Liver (tissue), 8 donors: ENCODE measurements at regions not wholly inside any gene's neighbourhood (a gene's known extent, or its start where the extent isn't known, plus 50 kb on each side); places are given as distances from the start of the nearest gene placed in this dataset.

Experiments
- DNase-seq: peaks from one replicate; pipeline ENCODE4 v3.0.0-alpha.2; 2017; ENCODE audit warnings: low spot score
- H3K27ac ChIP-seq, 2 donors: one replicate each; pipeline ENCODE4 v1.7.0; 2013; ENCODE audit warnings: inconsistent platforms in 2 of 2, low read length in 2 of 2, control low read depth in 1 of 2, low read depth in 1 of 2, mild to moderate bottlenecking in 1 of 2
- H3K27me3 ChIP-seq, 4 donors: one replicate each; pipeline versions ENCODE4 v1.6.1 to v1.7.0; 2013; ENCODE audit warnings: low read length in 3 of 4, inconsistent platforms in 1 of 4, mild to moderate bottlenecking in 1 of 4, moderate library complexity in 1 of 4; ENCODE audit not compliant: control insufficient read depth in 4 of 4, insufficient read depth in 4 of 4
- H3K36me3 ChIP-seq, 4 donors: one replicate each; pipeline versions ENCODE4 v1.6.1 to v1.7.0; 2013; ENCODE audit warnings: low read length in 3 of 4, mild to moderate bottlenecking in 3 of 4, low read depth in 1 of 4, moderate library complexity in 1 of 4; ENCODE audit not compliant: control insufficient read depth in 4 of 4, insufficient read depth in 3 of 4
- H3K4me1 ChIP-seq, 4 donors: one replicate each; pipeline versions ENCODE4 v1.6.1 to v1.7.0; 2013; ENCODE audit warnings: low read length in 3 of 4, mild to moderate bottlenecking in 3 of 4, moderate library complexity in 1 of 4; ENCODE audit not compliant: control insufficient read depth in 4 of 4, insufficient read depth in 4 of 4
- H3K4me3 ChIP-seq, 3 donors: one replicate each; pipeline versions ENCODE4 v1.6.1 to v1.7.0; 2013; ENCODE audit warnings: low read length in 3 of 3, control low read depth in 1 of 3, low read depth in 1 of 3, mild to moderate bottlenecking in 1 of 3
- H3K9ac ChIP-seq, 2 donors: one replicate each; pipeline ENCODE4 v1.7.0; 2013; ENCODE audit warnings: low read length in 2 of 2, mild to moderate bottlenecking in 2 of 2, moderate library complexity in 2 of 2, control low read depth in 1 of 2, low read depth in 1 of 2
- H3K9me3 ChIP-seq, 4 donors: one replicate each; pipeline versions ENCODE4 v1.6.1 to v1.7.0; 2013; ENCODE audit warnings: low read length in 3 of 4; ENCODE audit not compliant: control insufficient read depth in 4 of 4
- EGR1 ChIP-seq, 2 donors: IDR thresholded peaks; 2 replicates each; pipeline ENCODE4 v1.6.1; 2016 to 2018; ENCODE audit warnings: antibody characterized with exemption in 2 of 2, low read depth in 2 of 2
- FOXA2 ChIP-seq: IDR thresholded peaks from 2 replicates; pipeline ENCODE4 v1.6.1; 2016; ENCODE audit warnings: antibody characterized with exemption
- GABPA ChIP-seq, 2 donors: IDR thresholded peaks in 1 of 2; conservative IDR thresholded peaks in 1 of 2; 2 replicates each; pipeline ENCODE4 v1.6.1; 2016; ENCODE audit warnings: antibody characterized with exemption in 2 of 2, mild to moderate bottlenecking in 1 of 2, moderate library complexity in 1 of 2
- HNF4G ChIP-seq: IDR thresholded peaks from 2 replicates; pipeline ENCODE4 v1.6.1; 2016; ENCODE audit warnings: antibody characterized with exemption
- JUND ChIP-seq, 2 donors: IDR thresholded peaks; 2 replicates each; pipeline ENCODE4 v1.6.1; 2016; ENCODE audit warnings: antibody characterized with exemption in 2 of 2
- NR2F2 ChIP-seq: IDR thresholded peaks from 2 replicates; pipeline ENCODE4 v1.6.1; 2016; ENCODE audit warnings: antibody characterized with exemption
- RAD21 ChIP-seq, 2 donors: IDR thresholded peaks; 2 replicates each; pipeline ENCODE4 v1.6.1; 2016; ENCODE audit warnings: antibody characterized with exemption in 2 of 2, mild to moderate bottlenecking in 2 of 2
- RXRA ChIP-seq, 2 donors: IDR thresholded peaks; 2 replicates each; pipeline ENCODE4 v1.6.1; 2017 to 2018; ENCODE audit warnings: antibody characterized with exemption in 2 of 2, mild to moderate bottlenecking in 1 of 2
- SP1 ChIP-seq: IDR thresholded peaks from 2 replicates; pipeline ENCODE4 v1.6.1; 2018; ENCODE audit warnings: antibody characterized with exemption, mild to moderate bottlenecking
- YY1 ChIP-seq: IDR thresholded peaks from 2 replicates; pipeline ENCODE4 v1.6.1; 2016; ENCODE audit warnings: antibody characterized with exemption, mild to moderate bottlenecking
- WGBS: extraction: QIAGEN DNeasy Blood & Tissue Kit; methylation state at CpG from one replicate; pipeline ENCODE4 v1.1.7; 2013; 5-methylcytosine and 5-hydroxymethylcytosine counted together
- TF ChIP-seq, protein P1 (sequence below): fragments of 150-350 bp; IDR thresholded peaks from 2 replicates; pipeline ENCODE4 v1.5.1; 2017; ENCODE audit warnings: improper control_type of control experiment, low read depth, low read length; ENCODE audit not compliant: missing input control
- TF ChIP-seq, protein P2 (sequence below): IDR thresholded peaks from 2 replicates; pipeline ENCODE4 v1.6.1; 2016; ENCODE audit warnings: antibody characterized with exemption, mild to moderate bottlenecking
- TF ChIP-seq, protein P3 (sequence below): IDR thresholded peaks from 2 replicates; pipeline ENCODE4 v1.6.1; 2016; ENCODE audit warnings: antibody characterized with exemption
- TF ChIP-seq, protein P4 (sequence below): IDR thresholded peaks from 2 replicates; pipeline ENCODE4 v1.6.1; 2016; ENCODE audit warnings: antibody characterized with exemption
- donor health status: healthy.
- donor health status: healthy.
- donor health status: healthy.
- donor health status: healthy.
- donor health status: healthy.

DNA sequence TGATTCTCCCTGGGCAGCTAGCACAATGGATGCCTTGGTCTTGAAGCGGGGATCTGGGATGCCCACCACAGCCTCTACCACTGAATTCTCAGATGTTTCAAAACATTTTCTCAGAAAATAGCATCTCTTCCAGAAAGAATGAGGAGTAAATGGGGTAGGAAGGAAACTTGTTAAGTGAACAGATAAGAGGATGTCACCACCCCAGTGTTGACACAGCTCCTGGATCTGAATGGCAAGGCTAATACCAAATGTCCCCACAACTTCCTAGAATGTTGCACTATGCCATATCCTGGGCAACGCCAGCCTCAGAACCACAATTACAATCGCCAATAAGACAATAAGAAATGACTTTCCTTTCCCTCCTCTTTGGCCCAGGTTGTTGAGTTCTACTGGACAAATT lies 177.2 kb downstream of the BCL11A start:
- no peaks in the 10 kb centered on the region for H3K9me3 ChIP-seq
- H3K4me1 ChIP-seq, result no peaks in the 10 kb centered on the region
- no peaks in the 10 kb centered on the region for H3K36me3 ChIP-seq
- H3K27ac ChIP-seq, result no peak overlapping the region
- TF ChIP-seq JUND (IDR thresholded peaks at IDR 0.05) (no peak), NR2F2 (no peak), GABPA (IDR thresholded peaks at IDR 0.05 in 1 of 2, conservative IDR thresholded peaks at IDR 0.05 in 1 of 2) (no peak), EGR1 (IDR thresholded peaks at IDR 0.05; ENCODE audit: low read depth in 2 of 2) (no peak), SP1 (no peak), RAD21 (IDR thresholded peaks at IDR 0.05) (no peak), FOXA2 (no peak)
- TF ChIP-seq, protein P1, sequence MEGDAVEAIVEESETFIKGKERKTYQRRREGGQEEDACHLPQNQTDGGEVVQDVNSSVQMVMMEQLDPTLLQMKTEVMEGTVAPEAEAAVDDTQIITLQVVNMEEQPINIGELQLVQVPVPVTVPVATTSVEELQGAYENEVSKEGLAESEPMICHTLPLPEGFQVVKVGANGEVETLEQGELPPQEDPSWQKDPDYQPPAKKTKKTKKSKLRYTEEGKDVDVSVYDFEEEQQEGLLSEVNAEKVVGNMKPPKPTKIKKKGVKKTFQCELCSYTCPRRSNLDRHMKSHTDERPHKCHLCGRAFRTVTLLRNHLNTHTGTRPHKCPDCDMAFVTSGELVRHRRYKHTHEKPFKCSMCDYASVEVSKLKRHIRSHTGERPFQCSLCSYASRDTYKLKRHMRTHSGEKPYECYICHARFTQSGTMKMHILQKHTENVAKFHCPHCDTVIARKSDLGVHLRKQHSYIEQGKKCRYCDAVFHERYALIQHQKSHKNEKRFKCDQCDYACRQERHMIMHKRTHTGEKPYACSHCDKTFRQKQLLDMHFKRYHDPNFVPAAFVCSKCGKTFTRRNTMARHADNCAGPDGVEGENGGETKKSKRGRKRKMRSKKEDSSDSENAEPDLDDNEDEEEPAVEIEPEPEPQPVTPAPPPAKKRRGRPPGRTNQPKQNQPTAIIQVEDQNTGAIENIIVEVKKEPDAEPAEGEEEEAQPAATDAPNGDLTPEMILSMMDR, result no peak
- TF ChIP-seq, protein P2, sequence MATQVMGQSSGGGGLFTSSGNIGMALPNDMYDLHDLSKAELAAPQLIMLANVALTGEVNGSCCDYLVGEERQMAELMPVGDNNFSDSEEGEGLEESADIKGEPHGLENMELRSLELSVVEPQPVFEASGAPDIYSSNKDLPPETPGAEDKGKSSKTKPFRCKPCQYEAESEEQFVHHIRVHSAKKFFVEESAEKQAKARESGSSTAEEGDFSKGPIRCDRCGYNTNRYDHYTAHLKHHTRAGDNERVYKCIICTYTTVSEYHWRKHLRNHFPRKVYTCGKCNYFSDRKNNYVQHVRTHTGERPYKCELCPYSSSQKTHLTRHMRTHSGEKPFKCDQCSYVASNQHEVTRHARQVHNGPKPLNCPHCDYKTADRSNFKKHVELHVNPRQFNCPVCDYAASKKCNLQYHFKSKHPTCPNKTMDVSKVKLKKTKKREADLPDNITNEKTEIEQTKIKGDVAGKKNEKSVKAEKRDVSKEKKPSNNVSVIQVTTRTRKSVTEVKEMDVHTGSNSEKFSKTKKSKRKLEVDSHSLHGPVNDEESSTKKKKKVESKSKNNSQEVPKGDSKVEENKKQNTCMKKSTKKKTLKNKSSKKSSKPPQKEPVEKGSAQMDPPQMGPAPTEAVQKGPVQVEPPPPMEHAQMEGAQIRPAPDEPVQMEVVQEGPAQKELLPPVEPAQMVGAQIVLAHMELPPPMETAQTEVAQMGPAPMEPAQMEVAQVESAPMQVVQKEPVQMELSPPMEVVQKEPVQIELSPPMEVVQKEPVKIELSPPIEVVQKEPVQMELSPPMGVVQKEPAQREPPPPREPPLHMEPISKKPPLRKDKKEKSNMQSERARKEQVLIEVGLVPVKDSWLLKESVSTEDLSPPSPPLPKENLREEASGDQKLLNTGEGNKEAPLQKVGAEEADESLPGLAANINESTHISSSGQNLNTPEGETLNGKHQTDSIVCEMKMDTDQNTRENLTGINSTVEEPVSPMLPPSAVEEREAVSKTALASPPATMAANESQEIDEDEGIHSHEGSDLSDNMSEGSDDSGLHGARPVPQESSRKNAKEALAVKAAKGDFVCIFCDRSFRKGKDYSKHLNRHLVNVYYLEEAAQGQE, result no peak
- TF ChIP-seq, protein P3, sequence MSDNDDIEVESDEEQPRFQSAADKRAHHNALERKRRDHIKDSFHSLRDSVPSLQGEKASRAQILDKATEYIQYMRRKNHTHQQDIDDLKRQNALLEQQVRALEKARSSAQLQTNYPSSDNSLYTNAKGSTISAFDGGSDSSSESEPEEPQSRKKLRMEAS, result no peak
- TF ChIP-seq, protein P4, sequence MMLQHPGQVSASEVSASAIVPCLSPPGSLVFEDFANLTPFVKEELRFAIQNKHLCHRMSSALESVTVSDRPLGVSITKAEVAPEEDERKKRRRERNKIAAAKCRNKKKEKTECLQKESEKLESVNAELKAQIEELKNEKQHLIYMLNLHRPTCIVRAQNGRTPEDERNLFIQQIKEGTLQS, result no peak
- no peak for DNase-seq
- 83% methylated on average over 3 of the region's 3 CpGs for WGBS
- no peaks in the 10 kb centered on the region for H3K27me3 ChIP-seq
- no peak overlapping the region for H3K9ac ChIP-seq
- no peak overlapping the region for H3K4me3 ChIP-seq

DNA sequence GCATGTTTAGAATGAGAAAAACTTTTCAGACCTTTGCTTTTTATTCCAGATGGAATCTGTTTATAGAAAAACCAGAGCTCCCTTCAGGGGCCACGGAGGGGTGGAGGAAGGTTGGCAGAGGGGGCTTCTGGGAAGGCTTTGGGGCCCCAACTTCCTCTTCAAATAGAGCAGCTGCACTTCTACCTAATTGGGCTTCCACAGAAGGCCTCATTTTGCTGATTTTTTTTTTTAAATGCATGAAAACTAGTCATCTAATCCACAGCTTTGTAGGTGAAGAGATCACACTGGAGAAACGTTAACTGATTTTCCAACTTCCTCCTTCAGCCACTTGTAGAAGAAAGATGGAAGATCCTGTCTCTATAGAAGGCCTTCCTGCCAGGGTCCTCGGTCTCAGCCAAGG lies 181.8 kb downstream of the BCL11A start:
- WGBS, result 78% methylated on average over 3 of the region's 3 CpGs
- no peak overlapping the region for H3K4me3 ChIP-seq
- H3K27me3 ChIP-seq, result no peaks in the 10 kb centered on the region
- TF ChIP-seq, protein P1, result no peak
- no peak for TF ChIP-seq HNF4G
- TF ChIP-seq RXRA (IDR thresholded peaks at IDR 0.05), result no peak
- no peak for TF ChIP-seq YY1
- no peak overlapping the region for H3K27ac ChIP-seq
- no peak overlapping the region for H3K9ac ChIP-seq
- no peaks in the 10 kb centered on the region for H3K36me3 ChIP-seq
- no peak for DNase-seq
- no peaks in the 10 kb centered on the region for H3K9me3 ChIP-seq
- H3K4me1 ChIP-seq, result no peaks in the 10 kb centered on the region
